ENCODE measurements at regions not wholly inside any gene's neighbourhood (a gene's known extent, or its start where the extent isn't known, plus 50 kb on each side); places are given as distances from the start of the nearest gene placed in this dataset.

- intact Hi-C loops (cut with DNase I; ENCODE audit: low total_unique reads), result no loop called here
- H3K4me3 ChIP-seq (ENCODE audit: low read depth, poor library complexity, severe bottlenecking), result no peak overlapping the region
- no peak for DNase-seq (ENCODE audit: low spot score in 2 of 2)
- TF ChIP-seq CTCF (IDR thresholded peaks at IDR 0.05), result no peak
- TF ChIP-seq POLR2A (IDR thresholded peaks at IDR 0.05), result no peak
Measured at GRCh38 chr11:103637831-103638230, 398.6 kb upstream of the DDI1 start.

GRCh38 chr11:103644676-103645075, 391.8 kb upstream of the DDI1 start:
- no peak for DNase-seq (ENCODE audit: low spot score in 2 of 2)

GRCh38 chr11:103648054-103648453, 388.4 kb upstream of the DDI1 start:
- TF ChIP-seq CTCF (IDR thresholded peaks at IDR 0.05) (no peak), POLR2A (IDR thresholded peaks at IDR 0.05) (no peak)
- intact Hi-C loops (cut with DNase I; ENCODE audit: low total_unique reads), result no loop called here
- no peak overlapping the region for H3K4me3 ChIP-seq (ENCODE audit: low read depth, poor library complexity, severe bottlenecking)
- DNase-seq (ENCODE audit: low spot score in 2 of 2), result no peak

More at GRCh38 chr11:103644676-103645075, 391.8 kb upstream of the DDI1 start:
- WGBS, 2 donors, result 92 to 94% methylated on average over 20 of the region's 20 CpGs
- TF ChIP-seq CTCF (IDR thresholded peaks at IDR 0.05) (no peak), POLR2A (IDR thresholded peaks at IDR 0.05) (no peak)
- intact Hi-C loops (cut with DNase I; ENCODE audit: low total_unique reads), result no loop called here
- no peak overlapping the region for H3K4me3 ChIP-seq (ENCODE audit: low read depth, poor library complexity, severe bottlenecking)

GRCh38 chr11:103648670-103649400, 387.6 kb upstream of the DDI1 start:
- intact Hi-C loops (cut with DNase I; ENCODE audit: low total_unique reads), result no loop called here
- no peak for DNase-seq (ENCODE audit: low spot score in 2 of 2)
- TF ChIP-seq POLR2A (IDR thresholded peaks at IDR 0.05) (no peak), CTCF (IDR thresholded peaks at IDR 0.05) (no peak)
- 85 to 94% methylated on average over 1 of the region's 1 CpG for WGBS, 2 donors
- H3K4me3 ChIP-seq (ENCODE audit: low read depth, poor library complexity, severe bottlenecking), result no peak overlapping the region

- intact Hi-C loops (cut with DNase I; ENCODE audit: low total_unique reads), result no loop called here
- H3K4me3 ChIP-seq (ENCODE audit: low read depth, poor library complexity, severe bottlenecking), result no peak overlapping the region
- no peak for DNase-seq (ENCODE audit: low spot score in 2 of 2)
- no peak for TF ChIP-seq CTCF (IDR thresholded peaks at IDR 0.05)
- TF ChIP-seq POLR2A (IDR thresholded peaks at IDR 0.05), result no peak
- 97 to 98% methylated on average over 3 of the region's 3 CpGs for WGBS, 2 donors
Measured at GRCh38 chr11:103649401-103649895, 387.0 kb upstream of the DDI1 start.

GRCh38 chr11:103650330-103650729, 386.1 kb upstream of the DDI1 start:
- no peak overlapping the region for H3K4me3 ChIP-seq (ENCODE audit: low read depth, poor library complexity, severe bottlenecking)
- intact Hi-C loops (cut with DNase I; ENCODE audit: low total_unique reads), result no loop called here
- TF ChIP-seq CTCF (IDR thresholded peaks at IDR 0.05), result no peak
- TF ChIP-seq POLR2A (IDR thresholded peaks at IDR 0.05), result no peak
- 96 to 97% methylated on average over 1 of the region's 1 CpG for WGBS, 2 donors
- no peak for DNase-seq (ENCODE audit: low spot score in 2 of 2)

Data from lower leg skin (tissue), 4 donors.